DMS153 treated with DMSO at 0.1 percent for 48 hours (cell line): ENCODE measurements at regions not wholly inside any gene's neighbourhood (a gene's known extent, or its start where the extent isn't known, plus 50 kb on each side); places are given as distances from the start of the nearest gene placed in this dataset.

Source experiments
- DNase-seq: peaks from one replicate; lab custom pipeline; 2025; ENCODE audit not compliant: unreplicated experiment; lab: John Stamatoyannopoulos, UW

DNA sequence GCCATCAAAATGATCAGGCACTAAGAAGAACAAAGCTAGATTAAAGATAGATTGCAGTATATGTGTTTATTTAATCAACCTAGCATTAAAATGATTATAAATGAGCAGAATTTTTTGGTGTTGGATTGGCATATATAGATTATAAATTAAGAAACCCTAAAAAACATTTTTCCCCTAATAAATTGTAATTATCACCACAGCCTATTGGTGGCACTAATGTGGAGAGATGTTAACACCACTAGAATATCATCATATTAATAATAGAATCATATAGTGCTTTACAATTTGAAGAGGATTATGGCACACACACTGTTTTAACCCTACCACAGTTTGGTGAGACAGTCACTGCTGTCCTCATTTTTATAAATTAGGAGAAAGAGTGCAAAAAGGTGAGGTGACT lies 112.4 kb upstream of the RND3 start:
- no peak for DNase-seq

DNA sequence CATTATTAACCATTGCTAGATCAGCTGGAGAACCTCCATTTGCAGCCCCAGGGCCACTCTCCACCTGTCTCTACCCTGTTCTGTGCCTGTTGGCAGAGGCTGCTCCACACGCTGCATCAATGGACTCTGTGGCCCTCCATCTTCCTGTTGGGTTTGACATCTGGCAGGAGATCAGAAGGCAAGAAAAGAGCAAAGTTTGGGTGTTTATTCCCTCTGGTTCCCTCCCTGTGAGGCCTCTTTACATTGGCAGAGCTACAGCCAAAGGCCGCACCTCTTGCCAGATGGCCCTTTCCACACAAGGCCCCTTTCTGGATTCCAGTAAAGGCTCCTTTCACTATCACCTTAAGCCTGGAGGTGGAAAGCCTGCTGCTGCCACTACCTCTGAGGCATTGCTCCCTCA lies 110.9 kb upstream of the RND3 start:
- no peak for DNase-seq

DNA sequence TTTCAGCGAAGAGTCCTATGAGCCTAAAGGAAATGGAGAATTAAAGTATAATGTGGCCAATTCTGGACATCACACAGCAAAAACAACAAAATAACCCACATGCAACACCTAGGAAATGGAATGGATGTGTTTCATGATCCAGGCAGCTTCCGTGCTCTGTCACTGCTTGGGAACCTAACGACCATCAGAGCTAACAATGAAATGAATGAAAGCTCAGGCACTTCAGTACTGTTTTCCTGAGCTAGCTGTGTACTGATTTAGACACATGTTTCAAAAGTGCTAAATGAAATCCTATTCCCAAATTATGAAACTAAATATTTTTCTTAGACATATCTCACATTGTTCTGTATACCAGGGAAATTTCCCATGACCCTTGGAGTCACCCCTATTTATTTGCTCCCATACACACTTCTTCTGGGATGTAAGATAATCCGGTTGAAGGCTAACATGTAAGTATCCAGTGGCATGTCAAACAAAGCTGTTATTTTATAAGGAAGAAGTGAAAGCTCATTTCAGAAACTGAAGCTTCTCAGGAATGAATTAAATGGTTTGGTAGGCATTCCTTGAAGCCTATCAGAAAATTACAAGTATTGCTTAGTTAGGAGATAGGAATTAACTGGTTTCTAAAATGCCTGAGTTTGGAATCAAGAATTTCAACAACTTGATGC lies 108.5 kb upstream of the RND3 start:
- no peak for DNase-seq

DNA sequence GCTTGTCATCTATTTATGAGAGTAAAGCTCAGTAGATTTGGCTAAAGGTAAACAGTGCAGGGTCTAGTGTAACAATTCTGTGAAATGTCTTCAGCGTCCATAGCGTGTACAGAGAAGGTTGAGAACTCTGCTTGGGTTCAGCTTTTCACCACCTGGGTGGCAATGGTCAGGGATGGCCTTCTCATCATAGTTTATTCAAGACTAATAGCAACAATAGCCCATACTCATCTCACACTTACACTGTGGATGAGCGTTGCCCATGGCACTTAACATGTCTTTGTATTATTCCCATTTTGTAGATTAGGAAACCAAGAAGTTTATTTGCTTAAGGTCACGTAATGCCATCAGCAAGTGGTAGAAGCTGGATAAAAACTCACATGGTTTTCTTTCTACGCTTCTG lies 106.8 kb upstream of the RND3 start:
- no peak for DNase-seq

DNA sequence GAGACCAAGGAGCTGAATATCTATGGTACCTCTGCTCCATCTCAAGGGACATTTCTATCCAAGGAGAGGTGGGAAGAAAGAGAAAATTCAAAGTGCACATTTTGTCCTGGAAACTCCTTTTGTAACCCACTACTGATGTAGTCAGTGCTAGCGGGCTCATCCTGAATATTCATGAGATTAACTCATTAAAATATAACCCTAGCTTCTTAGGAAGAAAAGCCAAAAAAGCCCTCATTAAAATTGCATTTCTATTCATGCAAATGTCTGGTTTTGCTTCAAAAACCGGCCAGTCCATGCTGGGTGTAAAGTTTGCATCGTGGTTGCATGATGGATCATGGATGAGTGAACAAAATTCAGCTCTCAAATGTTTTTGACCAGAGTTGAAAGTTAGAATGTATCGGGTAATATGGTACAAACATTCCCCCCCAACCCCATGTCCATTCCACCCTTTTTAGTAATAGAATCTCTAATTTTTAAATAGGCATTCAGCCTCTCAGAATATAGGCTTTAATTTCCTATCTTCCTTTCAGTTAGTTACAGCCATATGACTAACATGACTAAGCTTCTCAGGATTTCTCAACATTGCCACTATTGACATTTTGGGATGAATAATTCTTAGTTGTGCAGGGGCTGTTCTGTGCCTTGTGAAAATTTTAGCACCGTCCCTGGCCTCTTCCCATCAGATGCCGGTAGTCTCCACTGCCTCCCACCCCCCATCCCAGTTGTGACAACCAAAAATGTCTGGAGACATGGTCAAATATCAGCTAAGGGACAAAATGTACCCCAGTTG lies 104.2 kb upstream of the RND3 start:
- DNase-seq = no peak

DNA sequence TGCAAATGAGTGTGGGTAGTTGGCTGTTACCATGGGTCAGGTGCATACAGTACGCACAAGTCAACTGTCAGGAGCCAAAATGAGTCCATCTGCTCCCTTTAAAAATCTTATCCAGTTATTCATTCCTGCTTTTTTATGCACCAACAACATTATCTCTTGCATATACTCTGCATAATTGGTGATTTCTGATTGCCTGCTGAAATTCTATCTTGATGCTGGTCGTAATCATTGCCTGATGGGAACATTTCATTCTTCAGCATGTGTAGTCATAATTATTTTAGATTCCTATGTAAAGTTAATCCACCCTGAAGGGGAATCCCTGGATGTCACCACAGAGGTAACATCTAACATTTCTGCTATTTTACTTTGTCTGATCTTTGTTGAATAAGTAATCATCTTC lies 102.2 kb upstream of the RND3 start:
- no peak for DNase-seq

DNA sequence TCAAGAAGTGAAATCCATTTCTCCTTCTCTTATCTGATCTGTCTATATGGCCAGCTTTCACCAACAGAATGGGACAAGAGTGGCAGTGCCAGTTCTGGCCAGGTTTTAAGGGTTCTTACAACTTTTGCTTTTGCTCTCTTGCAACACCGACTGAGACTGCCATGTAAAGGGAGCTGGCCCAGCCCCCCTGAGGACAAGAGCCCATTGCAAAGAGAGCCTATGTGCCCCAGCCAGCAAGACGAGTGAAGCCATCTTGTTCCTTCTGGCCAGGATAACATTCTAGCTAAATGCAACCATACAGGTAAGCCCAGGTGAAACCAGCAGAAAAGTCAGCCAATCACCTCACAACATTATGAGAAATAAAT lies 101.0 kb upstream of the RND3 start:
- DNase-seq = no peak

DNA sequence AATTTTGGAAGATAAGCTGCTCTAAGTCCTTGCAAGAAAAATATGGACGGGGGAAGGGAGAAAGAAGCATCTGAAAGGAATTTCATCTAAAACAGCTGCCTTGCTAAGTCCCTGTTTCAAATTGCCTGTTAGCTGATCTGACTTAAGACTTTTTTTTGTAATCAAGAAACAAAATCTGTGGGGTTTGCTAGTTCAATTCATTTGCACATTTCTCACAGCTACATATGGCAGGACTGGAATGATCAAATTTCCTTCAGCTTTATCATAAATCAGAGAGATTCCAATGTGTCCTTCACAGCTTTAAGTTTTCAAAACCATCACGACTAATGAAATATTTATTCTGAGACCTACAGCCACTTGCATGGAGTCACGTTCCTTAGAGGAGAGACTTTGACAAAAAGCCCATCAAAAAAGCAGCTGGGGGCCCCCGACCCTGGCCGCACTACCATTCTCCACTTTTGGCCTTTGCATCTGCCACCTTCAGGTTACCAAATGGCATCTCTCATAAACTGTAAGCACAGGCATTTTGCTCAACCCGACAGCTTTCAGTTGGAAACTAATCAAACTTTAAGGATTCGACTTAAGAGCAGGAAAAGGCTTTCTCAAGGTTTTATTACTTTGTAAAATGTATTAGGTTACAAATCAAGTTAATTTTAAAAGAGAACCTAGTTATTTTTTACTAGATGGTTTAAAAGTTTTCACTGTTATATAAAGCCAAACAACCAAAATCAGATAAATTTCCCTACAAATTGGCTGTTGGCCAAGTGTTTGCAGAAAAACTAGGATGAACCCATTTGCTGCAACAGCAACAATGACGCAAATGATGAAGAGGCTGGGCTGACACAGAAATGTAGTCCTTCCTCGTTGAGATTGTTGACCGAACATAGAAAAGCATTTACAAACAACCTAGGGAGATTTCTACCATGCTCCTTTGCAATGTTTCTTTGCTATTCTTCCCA lies 100.4 kb upstream of the RND3 start:
- DNase-seq = no peak

DNA sequence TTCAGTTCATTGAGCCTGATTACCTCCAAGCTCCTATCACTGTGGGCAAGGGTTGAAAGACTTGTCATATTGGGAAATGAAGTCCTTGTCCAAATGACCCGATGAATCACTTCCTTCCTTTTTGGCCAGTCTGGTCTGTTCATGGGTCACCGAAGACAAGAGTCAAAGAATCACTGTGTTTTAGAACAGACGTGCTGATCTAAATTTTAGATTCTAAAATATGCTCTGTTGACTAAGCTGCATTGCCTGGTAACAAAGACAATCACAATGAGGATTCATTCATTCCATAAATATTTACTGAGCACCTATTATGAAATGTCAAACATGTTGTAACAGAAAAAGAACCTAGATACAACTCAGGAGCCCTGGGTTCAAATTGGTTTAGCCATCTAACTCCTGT lies 99.4 kb upstream of the RND3 start:
- no peak for DNase-seq

DNA sequence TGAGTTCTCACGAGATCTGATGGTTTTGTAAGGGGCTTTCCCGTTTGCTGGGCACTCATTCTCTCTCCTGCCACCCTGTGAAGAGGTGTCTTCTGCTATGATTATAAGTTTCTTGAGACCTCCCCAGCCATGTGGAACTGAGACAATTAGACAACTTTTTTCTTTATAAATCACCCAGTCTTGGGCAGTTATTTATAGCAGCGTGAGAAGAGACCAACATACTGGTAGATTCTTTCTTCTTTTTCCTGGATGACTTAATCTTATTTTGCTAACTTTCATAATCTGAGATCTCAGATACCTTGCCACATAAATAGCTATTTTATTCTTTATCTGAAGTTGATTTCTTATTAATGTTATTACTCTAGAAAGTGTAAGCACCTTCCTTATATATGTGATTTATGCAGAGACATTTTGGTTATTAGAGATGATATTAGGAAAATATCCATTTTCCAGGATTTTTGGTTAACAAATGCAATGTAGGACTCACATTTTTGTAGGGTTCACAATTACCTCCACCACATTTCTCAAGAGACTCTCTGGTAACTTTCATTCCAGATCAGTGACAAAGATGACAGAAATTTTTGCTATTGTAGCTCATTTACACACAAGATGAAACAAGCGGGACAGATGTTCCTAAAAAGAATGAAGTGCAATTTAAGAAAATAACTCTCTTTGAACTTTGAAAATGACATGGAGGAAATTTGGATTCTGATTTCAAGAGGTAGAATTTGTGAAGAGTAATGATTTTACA lies 97.9 kb upstream of the RND3 start:
- no peak for DNase-seq

DNA sequence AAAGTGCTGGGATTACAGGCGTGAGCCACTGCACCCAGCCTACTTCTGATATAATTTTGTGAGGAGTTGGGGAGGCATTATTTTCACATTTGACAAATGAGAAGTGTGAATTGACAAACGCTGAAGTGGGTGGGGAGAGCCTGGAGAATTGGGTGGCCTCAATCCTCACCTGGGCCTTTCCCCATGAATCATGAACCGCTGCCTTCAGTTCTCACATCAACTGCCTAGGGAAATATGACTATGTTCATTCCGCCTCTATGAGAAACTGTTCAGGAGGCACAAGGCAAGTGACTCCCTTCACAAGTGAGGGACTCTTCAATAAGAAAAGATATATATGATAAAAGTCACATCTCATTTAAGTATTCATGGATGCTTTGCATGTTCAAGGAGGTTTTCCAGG lies 96.6 kb upstream of the RND3 start:
- no peak for DNase-seq

DNA sequence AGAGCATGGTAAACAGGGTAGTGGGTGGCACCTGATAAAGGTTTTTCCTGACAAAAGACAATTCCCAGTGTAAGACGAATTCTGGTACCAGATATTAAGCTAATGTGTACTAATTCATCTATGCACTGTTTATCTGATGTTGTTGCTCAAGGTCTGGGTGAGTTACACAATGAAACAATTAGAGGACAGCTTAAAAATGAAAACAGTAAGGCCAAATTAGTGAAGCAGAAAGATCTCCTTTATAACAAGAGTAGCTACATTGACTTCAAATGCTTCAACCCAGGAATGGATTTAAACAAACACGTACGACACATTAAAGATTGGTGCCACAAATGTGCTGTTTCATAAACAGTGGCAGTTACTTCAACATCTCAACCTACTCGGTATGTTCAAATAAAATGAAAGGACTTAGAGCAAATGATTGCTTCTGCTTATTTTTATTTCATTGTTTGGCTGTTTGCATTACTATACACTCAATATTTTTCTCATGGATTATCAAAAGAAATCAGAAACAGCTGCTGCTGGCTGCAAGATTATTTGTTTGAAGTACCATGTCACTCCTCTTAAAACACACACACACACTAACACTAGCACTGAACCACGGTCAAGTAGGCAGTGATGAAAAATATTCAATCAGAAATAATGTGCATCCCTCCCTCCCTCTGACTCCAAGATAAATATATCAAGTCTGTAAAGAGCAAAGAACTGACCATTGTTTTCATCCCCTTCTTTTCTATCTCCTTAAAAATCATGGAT lies 94.4 kb upstream of the RND3 start:
- no peak for DNase-seq

DNA sequence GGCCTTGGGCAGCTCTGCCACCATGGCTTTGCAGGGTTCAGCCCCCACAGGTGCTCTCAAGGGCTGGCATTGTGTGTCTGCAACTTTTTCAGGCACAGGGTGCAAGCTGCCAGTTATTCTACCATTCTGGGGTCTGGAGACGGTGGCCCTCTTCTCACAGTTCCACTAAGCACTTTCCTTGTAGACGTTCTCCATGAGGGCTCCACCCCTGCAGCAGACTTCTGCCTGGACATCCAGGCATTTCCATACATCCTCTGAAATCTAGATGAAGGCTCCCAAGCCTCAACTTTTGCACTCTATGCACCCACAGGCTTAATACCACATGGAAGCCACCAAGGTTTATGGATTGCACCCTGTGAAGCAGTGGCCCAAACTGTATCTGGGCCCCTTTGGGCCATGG lies 91.0 kb upstream of the RND3 start:
- DNase-seq = no peak

DNA sequence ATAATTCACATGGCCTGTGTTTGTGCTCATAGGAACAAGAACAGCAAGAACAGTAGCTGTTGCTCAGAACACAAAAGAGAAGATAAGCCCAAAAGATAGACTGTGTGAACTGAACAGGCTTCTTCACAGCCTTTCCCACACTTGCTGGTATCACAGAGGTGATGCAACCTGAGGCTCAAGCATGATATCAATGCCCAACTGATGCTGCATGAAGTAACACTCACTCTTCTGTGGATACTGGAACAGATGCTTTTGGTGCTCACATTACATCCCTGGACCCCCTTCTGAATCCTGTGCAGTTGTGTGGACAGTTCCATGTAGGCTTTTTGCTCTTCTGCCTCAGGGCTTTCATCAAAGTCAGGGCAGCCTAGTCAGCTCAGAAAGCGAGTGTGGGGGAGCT lies 88.4 kb upstream of the RND3 start:
- no peak for DNase-seq

DNA sequence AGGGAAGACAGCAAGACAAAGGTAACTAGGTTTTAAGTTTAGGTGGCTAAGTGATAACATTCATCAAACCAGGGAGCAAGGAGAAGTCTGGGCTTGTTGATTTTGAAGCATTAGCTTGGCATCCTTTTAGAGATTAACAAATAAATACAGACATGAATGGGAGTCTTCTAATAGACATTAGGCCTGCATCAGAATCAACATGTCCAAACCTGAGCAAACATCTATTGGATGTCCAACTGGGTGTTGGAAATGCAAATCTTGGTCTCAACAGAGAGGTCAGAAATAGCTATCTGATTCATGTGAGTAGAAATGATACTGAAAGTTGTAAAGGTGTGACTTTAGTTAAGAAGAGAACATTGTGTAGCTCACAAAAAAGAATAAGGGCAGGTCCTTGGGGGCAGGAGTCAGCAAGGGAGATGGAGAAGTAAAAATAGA lies 85.5 kb upstream of the RND3 start:
- no peak for DNase-seq

DNA sequence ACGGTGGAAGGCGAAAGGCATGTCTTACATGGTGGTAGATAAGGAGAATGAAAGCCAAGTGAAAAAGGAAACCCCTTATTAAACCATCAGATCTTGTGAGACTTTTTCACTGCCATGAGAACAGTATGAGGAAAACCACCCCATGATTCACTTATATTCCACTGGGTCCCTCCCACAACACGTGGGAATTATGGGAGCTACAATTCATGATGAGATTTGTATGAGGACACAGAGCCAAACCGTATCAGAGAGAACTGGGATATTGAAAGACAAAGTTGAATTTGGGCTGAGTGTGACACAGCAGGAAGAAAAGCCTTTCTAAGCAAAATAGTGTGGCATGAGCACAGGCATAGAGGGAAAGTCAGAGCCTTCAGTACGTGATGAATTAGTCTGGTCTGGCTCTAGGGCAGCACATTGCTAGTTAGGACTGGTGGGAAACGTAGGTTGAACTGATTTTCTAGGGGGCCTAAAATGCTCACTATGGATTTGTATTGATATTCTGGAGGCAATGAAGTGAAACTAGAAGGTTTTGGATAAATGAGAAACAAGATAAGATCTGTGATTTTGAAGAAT lies 84.8 kb upstream of the RND3 start:
- DNase-seq = no peak

DNA sequence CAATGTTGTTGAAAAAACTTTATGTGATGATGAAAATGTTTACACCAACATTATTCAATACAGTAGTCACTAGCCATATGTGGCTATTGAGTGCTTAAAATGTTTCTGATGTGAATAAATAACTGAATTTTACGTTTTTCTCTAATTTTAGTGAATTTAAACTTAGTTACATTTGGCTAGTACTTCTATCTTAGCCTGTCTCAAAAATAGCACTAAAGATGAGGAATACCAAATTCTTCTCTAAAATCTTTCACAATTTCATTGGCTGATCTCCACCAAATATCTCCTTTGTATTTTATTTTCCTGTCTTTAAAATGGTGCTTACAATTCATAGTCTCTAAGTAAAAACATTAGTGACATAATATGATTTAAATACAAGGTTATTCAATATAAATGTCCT lies 83.7 kb upstream of the RND3 start:
- no peak for DNase-seq

DNA sequence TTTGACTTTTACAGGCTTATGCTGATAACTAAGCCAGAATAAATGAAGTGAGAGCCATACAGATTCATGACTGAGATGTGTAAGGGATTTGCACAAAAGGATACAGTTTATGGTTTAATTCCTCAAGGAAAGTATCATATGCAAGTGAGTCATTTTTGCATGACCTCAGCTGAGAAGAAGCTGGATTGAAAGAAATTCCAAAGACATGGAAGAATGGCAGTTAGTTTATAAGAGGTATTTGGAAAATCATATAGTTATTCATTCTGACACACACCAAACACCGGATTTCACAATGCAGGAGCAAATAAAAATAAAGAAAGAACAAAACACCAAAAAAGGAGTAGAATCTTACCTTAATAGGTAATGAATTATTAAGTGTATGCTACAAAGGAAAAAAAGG lies 83.2 kb upstream of the RND3 start:
- no peak for DNase-seq

DNA sequence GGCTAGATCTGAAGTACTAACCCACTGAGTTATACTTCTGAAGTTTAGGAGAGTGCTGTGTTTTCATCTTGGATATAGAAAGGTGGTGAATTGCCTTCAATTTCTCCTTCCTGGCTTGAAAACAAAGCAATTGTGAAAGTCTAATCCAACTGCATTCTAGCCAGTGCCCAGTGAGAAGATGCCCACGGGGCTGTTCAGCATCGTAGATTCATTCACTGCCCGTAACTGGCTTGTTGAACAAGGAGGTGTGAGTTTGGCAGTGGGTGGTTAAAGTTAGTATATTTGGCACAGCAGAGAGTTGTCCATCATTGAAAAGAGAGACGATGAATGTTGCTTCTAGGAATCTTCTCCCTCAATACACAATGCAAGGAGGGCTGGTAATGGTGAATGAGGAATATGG lies 82.3 kb upstream of the RND3 start:
- no peak for DNase-seq

DNA sequence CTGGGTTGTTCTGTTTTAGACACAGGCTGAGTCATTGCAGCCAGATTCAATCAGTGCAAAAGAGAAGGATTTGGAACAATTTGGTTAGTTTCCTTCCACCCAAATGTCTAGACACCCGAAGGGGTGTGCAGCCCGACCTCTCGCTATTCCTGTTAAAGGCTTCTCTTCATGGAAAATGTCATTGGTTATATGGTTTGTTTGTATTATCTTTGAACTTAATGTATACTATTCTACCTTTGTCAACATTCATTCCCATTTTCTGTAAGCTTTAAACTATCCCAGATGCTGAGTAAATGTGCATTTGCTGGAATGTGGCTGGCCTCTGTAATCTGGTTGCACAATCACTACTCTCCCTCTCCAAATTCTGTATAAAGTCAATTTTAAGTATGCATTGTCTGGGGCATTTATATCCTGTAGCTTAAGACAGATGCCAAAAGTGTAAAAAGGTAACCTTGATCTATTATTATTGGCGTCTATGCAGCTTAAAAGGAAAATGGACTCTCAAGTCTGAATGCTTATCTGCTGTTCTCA lies 80.4 kb upstream of the RND3 start:
- DNase-seq = no peak
